ENCODE measurements at regions not wholly inside any gene's neighbourhood (a gene's known extent, or its start where the extent isn't known, plus 50 kb on each side); places are given as distances from the start of the nearest gene placed in this dataset.

- no peak for TF ChIP-seq EZH2phosphoT487 (IDR thresholded peaks at IDR 0.05; ENCODE audit: insufficient read depth, low read depth)
- TF ChIP-seq EZH2 (IDR thresholded peaks at IDR 0.05; ENCODE audit: insufficient read depth, poor library complexity, severe bottlenecking), result no peak
Measured at GRCh38 chr4:174147863-174148262, 135.6 kb downstream of the FBXO8 start.

Measured in GM23248 (cell line).